Caco-2 (cell line): ENCODE measurements at regions not wholly inside any gene's neighbourhood (a gene's known extent, or its start where the extent isn't known, plus 50 kb on each side); places are given as distances from the start of the nearest gene placed in this dataset.

Source experiments
- BruUV-seq: library from RNA; stranded (reverse); fragments of 400-500 nt; replicated peaks from 2 replicates; lab custom pipeline; 2021; lab: Mats Ljungman, UMichigan
- CTCF ChIA-PET: fragments of 300-600 bp; sonication (Branson Sonifier 250); formaldehyde crosslinking; loops from one replicate; lab custom pipeline; 2022; ENCODE audit warnings: antibody characterized with exemption; lab: Charles Lee
- POLR2A ChIA-PET: fragments of 300-600 bp; sonication (Branson Sonifier 250); formaldehyde crosslinking; loops from one replicate; lab custom pipeline; 2022; ENCODE audit warnings: antibody characterized with exemption; lab: Charles Lee
- DNase-seq, 2 experiments: peaks; one replicate each; pipeline versions ENCODE4 v3.0.0 to v3.0.0-alpha.2; 2020 to 2022
- H3K27me3 ChIP-seq: replicated peaks from 2 replicates; pipeline ENCODE4 v1.6.0; 2011; ENCODE audit warnings: low read length; ENCODE audit not compliant: control insufficient read depth, insufficient read depth
- H3K36me3 ChIP-seq: 2 replicates; pipeline ENCODE4 v1.5.1; 2011; ENCODE audit warnings: low read length; ENCODE audit not compliant: control insufficient read depth, insufficient read depth
- H3K4me1 ChIP-seq: fragments of 250-450 bp; sonication (Bioruptor Pico); 2 replicates; pipeline ENCODE4 v1.5.1; 2020; ENCODE audit warnings: mild to moderate bottlenecking
- H3K4me3 ChIP-seq: 2 replicates; pipeline ENCODE4 v1.5.1; 2011; ENCODE audit warnings: low read depth, mild to moderate bottlenecking, control low read depth, low read length
- H3K9me3 ChIP-seq: fragments of 250-450 bp; sonication (Bioruptor Pico); 2 replicates; pipeline ENCODE4 v1.5.1; 2020; ENCODE audit warnings: mild to moderate bottlenecking, moderate library complexity
- H3K27ac Mint-ChIP-seq: one replicate; pipeline ENCODE4 v1.8.0; 2022; ENCODE audit warnings: mixed read lengths; ENCODE audit not compliant: unreplicated experiment
- H3K27me3 Mint-ChIP-seq: one replicate; pipeline ENCODE4 v1.8.0; 2022; ENCODE audit warnings: mixed read lengths; ENCODE audit not compliant: insufficient read depth, unreplicated experiment
- H3K36me3 Mint-ChIP-seq: one replicate; pipeline ENCODE4 v1.8.0; 2022; ENCODE audit warnings: mild to moderate bottlenecking, mixed read lengths; ENCODE audit not compliant: insufficient read depth, unreplicated experiment
- H3K4me1 Mint-ChIP-seq: one replicate; pipeline ENCODE4 v1.8.0; 2022; ENCODE audit warnings: low read depth, mixed read lengths; ENCODE audit not compliant: unreplicated experiment
- H3K4me3 Mint-ChIP-seq: one replicate; pipeline ENCODE4 v1.8.0; 2022; ENCODE audit warnings: mild to moderate bottlenecking, moderate library complexity, mixed read lengths; ENCODE audit not compliant: unreplicated experiment
- H3K9me3 Mint-ChIP-seq: one replicate; pipeline ENCODE4 v1.8.0; 2022; ENCODE audit warnings: mixed read lengths; ENCODE audit not compliant: unreplicated experiment
- intact Hi-C: fragments of 100-400 bp; cut with micrococcal nuclease; formaldehyde crosslinking; loops from one replicate; pipeline ENCODE4 v1.10.0; 2022; ENCODE audit not compliant: unreplicated experiment
- TF ChIP-seq, protein P1 (sequence below), 2 experiments: fragments of 200-600 bp in 1 of 2; IDR thresholded peaks; 1 replicate in 1 of 2; 2 replicates in 1 of 2; pipeline versions ENCODE4 v1.5.1 to v1.8.0; 2011 to 2022; ENCODE audit warnings: antibody characterized with exemption in 1 of 2, control low read depth in 1 of 2, inconsistent platforms in 1 of 2, low read depth in 1 of 2, low read length in 1 of 2, mild to moderate bottlenecking in 1 of 2, moderate library complexity in 1 of 2; ENCODE audit not compliant: insufficient read depth in 1 of 2, severe bottlenecking in 1 of 2, unreplicated experiment in 1 of 2

GRCh38 chr6:21856844-21857243 is 263.3 kb downstream of the SOX4 start:
- BruUV-seq = no TSS peak
- no peaks in the 10 kb centered on the region for H3K36me3 ChIP-seq
- TF ChIP-seq, protein P1, sequence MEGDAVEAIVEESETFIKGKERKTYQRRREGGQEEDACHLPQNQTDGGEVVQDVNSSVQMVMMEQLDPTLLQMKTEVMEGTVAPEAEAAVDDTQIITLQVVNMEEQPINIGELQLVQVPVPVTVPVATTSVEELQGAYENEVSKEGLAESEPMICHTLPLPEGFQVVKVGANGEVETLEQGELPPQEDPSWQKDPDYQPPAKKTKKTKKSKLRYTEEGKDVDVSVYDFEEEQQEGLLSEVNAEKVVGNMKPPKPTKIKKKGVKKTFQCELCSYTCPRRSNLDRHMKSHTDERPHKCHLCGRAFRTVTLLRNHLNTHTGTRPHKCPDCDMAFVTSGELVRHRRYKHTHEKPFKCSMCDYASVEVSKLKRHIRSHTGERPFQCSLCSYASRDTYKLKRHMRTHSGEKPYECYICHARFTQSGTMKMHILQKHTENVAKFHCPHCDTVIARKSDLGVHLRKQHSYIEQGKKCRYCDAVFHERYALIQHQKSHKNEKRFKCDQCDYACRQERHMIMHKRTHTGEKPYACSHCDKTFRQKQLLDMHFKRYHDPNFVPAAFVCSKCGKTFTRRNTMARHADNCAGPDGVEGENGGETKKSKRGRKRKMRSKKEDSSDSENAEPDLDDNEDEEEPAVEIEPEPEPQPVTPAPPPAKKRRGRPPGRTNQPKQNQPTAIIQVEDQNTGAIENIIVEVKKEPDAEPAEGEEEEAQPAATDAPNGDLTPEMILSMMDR (IDR thresholded peaks at IDR 0.05; ENCODE audit: insufficient read depth in 1 of 2, low read depth in 1 of 2, low read length in 1 of 2, severe bottlenecking in 1 of 2, unreplicated experiment in 1 of 2) = no peak
- Mint-ChIP-seq H3K4me1 (no peaks in the 10 kb centered on the region), H3K9me3 (no peaks in the 10 kb centered on the region), H3K4me3 (no peak overlapping the region), H3K27ac (no peak overlapping the region), H3K27me3 (no peaks in the 10 kb centered on the region), H3K36me3 (no peaks in the 10 kb centered on the region)
- intact Hi-C loops = no loop called here
- no peaks in the 10 kb centered on the region for H3K27me3 ChIP-seq
- H3K4me1 ChIP-seq = peaks cover 13% of the 10 kb centered on the region; the same call in 1 of the 2 replicates
- H3K9me3 ChIP-seq = no peaks in the 10 kb centered on the region
- CTCF ChIA-PET = no interaction called here
- H3K4me3 ChIP-seq = no peak overlapping the region
- POLR2A ChIA-PET = no interaction called here
- no peak for DNase-seq

DNA sequence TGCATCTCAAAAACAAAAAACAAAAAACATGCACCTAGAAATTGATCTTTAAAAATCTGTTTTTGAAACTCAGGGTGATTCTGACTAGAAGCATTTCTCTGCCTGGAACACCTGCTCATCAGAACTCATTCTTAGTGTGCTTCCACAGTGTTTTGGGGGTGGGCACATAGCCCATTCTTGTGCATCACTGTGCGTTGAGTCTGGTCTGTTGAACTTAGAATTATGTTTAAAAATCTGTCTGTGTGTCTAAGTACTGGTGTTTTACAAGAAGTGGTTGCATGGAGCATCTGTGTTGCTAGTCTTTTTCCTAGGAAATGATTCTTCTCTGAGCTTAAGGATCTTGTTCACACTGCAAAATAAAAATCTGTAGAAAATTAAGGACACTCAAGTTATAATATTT is 264.5 kb downstream of the SOX4 start:
- POLR2A ChIA-PET = no interaction called here
- no peaks in the 10 kb centered on the region for H3K9me3 Mint-ChIP-seq
- TF ChIP-seq, protein P1 (IDR thresholded peaks at IDR 0.05; ENCODE audit: insufficient read depth in 1 of 2, low read depth in 1 of 2, low read length in 1 of 2, severe bottlenecking in 1 of 2, unreplicated experiment in 1 of 2) = no peak
- Histone ChIP-seq H3K9me3 (no peaks in the 10 kb centered on the region), H3K4me1 (peaks cover 9% of the 10 kb centered on the region; the same call in 1 of the 2 replicates), H3K36me3 (no peaks in the 10 kb centered on the region), H3K27me3 (no peaks in the 10 kb centered on the region), H3K4me3 (no peak overlapping the region)
- DNase-seq = no peak
- intact Hi-C loops = no loop called here
- no peak overlapping the region for H3K4me3 Mint-ChIP-seq
- CTCF ChIA-PET = interaction anchor here (0.5 kb wide), 1 partner anchor 270 kb away, joined by 6 read pairs; no protein-coding TSS in a partner anchor
- no TSS peak for BruUV-seq
- no peaks in the 10 kb centered on the region for H3K27me3 Mint-ChIP-seq
- no peak overlapping the region for H3K27ac Mint-ChIP-seq
- no peaks in the 10 kb centered on the region for H3K4me1 Mint-ChIP-seq
- H3K36me3 Mint-ChIP-seq = no peaks in the 10 kb centered on the region

DNA sequence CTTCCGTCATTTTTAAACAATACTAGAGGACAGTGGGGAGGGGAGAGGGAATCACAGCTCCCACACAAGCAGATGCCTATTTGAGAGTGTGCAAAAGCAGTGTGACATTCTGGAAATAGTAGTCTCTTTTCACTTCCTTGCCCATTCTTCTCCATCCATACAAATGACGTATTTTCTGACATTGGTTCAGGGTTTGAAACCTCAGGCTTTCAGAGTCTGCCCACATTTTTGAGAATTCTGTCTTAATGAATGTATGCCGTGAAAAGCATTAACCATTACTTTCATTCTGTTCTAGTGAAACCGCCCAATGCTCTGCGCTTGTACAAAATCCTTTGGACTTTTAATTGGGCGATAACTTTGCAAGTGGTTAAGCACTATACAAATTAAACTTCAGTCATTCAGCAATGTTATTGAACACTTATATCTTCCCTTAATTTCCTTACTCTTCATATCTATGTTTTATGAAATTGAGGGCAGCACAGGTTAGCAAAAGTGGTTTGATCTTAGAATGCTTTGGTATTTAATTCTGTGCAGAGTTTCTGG is 265.7 kb downstream of the SOX4 start:
- POLR2A ChIA-PET = no interaction called here
- CTCF ChIA-PET = no interaction called here
- Mint-ChIP-seq H3K36me3 (no peaks in the 10 kb centered on the region), H3K9me3 (no peaks in the 10 kb centered on the region), H3K27ac (no peak overlapping the region), H3K4me1 (no peaks in the 10 kb centered on the region), H3K4me3 (no peak overlapping the region), H3K27me3 (no peaks in the 10 kb centered on the region)
- Histone ChIP-seq H3K36me3 (no peaks in the 10 kb centered on the region), H3K4me3 (no peak overlapping the region), H3K27me3 (no peaks in the 10 kb centered on the region), H3K4me1 (no peaks in the 10 kb centered on the region), H3K9me3 (no peaks in the 10 kb centered on the region)
- no TSS peak for BruUV-seq
- TF ChIP-seq, protein P1 (IDR thresholded peaks at IDR 0.05; ENCODE audit: insufficient read depth in 1 of 2, low read depth in 1 of 2, low read length in 1 of 2, severe bottlenecking in 1 of 2, unreplicated experiment in 1 of 2) = no peak
- DNase-seq = no peak
- intact Hi-C loops = no loop called here
